HG03159 (cell line): ENCODE measurements at regions not wholly inside any gene's neighbourhood (a gene's known extent, or its start where the extent isn't known, plus 50 kb on each side); places are given as distances from the start of the nearest gene placed in this dataset.

Experiments
- ATAC-seq: cut with Tn5 transposase; IDR thresholded peaks from one replicate; pipeline ENCODE4 v1.9.1; 2021; ENCODE audit warnings: mild to moderate bottlenecking, moderate library complexity; ENCODE audit not compliant: unreplicated experiment

DNA sequence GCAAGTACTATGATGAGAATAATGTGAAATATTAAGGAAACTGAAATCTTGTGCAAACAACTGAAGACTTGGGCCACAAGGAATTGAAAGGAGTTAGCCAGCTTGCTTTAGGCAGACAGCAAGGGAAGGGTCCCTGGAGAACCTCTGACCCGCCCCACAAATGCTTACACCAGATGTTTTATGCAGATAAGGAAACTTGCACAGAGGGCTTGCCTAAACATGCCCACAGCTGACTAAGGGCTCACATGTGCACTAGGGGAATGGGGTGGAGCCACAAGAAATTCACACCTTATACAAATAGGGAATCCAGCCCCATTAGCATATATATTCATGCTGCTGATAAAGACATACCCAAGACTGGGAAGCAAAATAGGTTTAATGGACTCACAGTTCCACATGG, 86.1 kb upstream of the CYYR1 start:
- no peak for ATAC-seq

DNA sequence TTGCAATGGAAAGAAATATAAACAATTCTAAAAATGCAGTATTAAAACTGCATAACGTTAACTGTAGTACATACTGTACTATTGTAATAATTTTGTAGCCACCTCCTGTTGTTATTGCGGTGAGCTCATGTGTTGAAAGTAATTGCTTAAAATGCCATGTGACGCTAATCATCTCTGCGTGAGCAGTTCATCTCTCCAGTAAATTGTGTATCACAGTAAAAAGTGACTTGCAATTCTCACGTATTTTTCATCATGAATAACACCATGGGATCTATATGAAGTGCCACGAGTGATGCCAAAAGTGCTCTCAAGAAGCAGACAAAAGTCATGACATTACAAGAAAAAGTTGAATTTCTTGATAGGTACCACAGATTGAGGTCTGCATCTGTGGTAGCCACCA, 82.4 kb upstream of the CYYR1 start:
- ATAC-seq, result no peak

DNA sequence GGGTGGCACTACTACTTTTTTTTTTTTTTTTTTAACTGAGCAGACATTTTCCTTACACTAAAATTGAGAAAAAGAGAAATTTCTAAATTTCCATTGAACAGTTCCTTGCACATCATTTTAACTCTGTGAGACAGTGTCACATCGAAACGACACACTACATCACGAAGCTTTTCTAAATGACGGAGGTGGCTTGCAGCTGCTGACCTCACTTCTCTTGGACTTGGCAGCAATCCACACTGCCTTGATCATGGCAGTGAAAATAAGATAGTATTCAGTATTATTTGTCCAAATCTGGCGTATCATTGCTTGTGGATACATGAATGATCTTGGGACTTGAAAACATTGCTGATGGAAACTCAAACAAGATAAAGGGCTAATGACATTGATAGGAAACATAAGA, 80.3 kb upstream of the CYYR1 start:
- ATAC-seq, result no peak

DNA sequence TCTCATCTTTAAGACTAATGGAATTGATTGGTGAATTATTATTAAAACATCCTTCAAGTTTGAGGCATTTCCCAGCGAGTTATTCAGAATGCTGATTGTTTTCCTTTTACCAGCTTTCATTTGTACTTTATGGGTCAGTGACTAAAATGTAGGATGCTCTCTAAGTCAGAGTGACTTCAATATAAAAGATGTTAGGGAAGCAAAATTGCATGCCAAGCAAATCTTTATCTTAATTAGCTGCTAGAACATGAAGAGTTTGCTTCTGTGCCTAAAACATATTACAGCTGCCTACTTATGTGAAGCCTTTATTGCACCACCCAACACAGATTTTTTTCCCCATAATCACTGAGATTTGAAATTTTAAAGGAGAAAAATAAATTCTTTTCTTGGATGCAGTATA, 79.8 kb upstream of the CYYR1 start:
- no peak for ATAC-seq

DNA sequence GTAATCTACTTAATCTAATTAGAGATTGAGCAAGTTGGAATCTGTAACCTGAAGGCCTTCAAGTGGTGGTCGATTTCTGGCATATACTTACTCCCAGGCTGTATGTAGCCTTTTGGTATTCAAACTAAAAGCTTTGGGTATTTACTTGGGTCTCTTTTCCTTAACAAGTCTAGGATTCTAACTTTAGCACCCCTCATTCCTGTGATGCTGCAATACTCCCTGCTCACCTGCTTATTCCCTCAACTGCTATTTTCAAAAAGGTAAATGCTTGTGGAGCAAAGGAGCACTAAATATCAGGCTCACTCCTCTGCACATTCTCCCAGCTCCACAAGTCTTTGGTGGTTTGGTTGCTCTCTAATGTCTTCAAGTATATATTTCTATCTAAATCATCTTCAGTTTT, 68.0 kb upstream of the CYYR1 start:
- no peak for ATAC-seq

DNA sequence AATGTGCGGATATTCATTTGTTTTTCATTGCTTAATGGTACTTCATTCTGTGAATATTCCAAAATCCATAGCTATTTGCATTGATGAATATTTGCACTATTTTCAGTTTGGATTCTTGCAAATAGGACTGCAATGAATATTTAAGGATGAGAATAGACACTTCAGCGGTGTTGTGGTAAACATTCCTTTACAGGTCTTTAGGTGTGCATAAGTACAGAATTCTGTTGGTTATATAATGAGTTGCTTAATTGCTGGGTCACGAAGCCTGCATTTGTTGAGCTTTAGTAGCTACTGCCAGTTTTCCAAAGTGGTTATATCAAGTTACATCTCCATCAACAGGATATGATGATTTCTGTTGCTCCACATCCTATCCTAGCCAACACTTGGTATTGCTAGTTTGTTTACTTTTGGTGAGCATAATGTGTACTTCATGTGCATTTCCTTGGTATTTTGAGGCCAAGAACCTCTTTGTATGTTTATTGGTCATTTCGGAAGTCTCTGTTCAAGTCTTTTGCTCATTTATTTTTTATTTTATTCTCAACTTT, 64.2 kb upstream of the CYYR1 start:
- no peak for ATAC-seq

DNA sequence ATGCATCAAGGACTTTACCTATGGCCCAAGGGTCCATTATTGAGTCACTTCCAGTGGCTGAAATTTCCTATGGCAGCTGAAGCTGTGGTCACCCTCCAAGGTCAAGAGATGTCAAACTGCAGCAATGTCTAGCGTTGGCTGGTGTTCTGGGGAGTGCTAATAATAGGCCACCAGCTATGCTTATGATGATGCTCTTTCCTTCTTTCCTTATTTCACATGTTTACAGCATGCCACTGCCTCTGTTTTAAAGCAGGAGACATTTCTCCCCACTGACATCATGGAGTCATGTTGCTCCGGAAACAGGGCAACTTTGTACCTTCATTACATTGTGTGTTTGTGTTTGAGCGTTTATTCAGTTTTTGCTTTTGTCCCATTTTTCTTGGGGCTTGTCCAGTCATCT, 62.6 kb upstream of the CYYR1 start:
- ATAC-seq, result no peak

DNA sequence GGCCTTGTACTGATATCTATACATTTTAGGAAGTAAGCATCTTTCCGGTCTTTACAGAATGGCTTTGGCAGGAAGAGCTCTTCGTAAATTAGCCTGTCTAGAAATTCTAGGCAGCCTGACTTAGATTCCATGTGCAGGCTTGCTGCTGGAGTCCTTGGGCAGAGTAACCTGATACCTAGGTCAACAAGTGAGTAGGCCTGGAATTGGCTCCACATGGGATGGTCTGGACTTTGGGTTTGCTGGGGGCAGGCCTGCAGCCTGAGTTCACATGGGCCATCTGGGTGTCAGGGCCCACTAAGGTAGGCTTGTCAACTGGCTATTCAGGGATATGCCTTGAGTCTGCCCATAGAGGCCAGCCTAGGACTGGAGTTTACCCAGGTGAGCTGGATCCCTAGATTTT, 59.6 kb upstream of the CYYR1 start:
- no peak for ATAC-seq

DNA sequence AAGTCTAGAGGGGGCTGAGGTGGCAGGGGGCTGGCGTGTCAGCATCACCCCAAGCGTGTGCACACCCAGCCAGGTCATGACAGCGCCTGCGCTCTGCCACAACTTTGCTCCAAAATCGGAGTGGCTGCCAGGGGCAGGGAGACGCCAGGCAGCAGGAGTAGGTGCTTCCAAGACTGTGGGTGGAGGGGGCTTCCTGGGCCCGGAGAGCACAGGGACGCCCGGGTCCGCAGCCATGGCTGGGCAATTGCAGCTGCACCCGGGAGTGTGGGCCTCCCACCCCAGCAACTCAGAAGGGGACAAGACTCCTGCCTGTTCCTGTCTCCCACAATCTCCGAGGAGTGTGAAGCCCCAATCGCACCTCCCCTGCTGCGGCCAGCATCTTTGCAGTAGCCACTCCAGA, 53.1 kb upstream of the CYYR1 start:
- no peak for ATAC-seq

DNA sequence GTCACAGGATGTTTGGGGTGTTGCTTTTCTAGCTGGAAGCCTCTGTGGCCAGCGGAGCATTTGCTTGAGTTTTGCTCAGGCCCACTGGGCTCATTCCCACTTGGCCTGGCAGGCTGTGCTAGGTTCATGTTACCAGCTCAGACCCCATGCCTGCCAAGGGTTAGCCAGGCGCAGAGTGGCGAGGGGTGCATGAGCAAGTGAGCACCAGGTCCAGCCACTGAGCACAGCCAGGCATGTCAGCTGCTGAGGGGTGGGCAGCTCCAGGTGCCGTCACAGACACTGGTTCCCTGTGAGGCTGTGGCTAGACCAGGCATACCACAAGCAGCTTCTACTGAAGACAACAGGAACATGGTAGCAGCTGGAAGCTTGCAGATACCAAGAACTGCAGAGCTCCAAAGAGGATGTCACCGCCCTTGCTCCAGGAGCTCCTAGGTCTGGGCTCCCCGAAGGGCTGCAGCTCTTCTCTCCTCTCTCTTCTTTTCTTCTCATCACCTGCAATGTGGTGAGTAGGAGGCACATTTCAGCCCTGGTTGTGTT, 52.0 kb upstream of the CYYR1 start:
- no peak for ATAC-seq
